Fibroblast of villous mesenchyme (primary cell): ENCODE measurements at regions not wholly inside any gene's neighbourhood (a gene's known extent, or its start where the extent isn't known, plus 50 kb on each side); places are given as distances from the start of the nearest gene placed in this dataset.

Experiments used
- DNase-seq: peaks from one replicate; pipeline ENCODE4 v3.0.0-alpha.2; 2010; ENCODE audit warnings: low read depth
- H3K4me3 ChIP-seq: 2 replicates; pipeline ENCODE4 v1.5.1; 2011; ENCODE audit warnings: low read depth, mild to moderate bottlenecking, low read length
- TF ChIP-seq, protein P1 (sequence below): IDR thresholded peaks from 2 replicates; pipeline ENCODE4 v1.5.1; 2012; ENCODE audit warnings: low read depth, mild to moderate bottlenecking, low read length; ENCODE audit not compliant: insufficient read depth

DNA sequence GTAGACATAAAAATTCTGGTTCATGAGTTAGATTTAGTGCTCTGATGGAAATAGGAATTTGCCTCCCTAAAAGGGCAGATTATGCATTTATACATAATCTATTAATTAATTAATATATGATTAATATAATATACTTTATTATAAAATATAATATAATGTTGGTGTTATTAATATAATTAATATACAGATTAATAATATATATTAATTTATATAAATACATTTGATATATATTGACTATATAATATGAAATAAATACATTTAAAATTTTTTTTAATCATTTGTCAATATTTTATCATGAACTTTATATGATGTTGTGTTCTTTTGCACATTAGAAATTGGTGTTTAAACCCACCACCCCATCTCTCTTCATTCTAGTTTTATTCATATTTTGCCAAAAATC, 652.1 kb upstream of the ZNF804A start:
- DNase-seq, result no peak
- H3K4me3 ChIP-seq, result no peak overlapping the region
- TF ChIP-seq, protein P1, sequence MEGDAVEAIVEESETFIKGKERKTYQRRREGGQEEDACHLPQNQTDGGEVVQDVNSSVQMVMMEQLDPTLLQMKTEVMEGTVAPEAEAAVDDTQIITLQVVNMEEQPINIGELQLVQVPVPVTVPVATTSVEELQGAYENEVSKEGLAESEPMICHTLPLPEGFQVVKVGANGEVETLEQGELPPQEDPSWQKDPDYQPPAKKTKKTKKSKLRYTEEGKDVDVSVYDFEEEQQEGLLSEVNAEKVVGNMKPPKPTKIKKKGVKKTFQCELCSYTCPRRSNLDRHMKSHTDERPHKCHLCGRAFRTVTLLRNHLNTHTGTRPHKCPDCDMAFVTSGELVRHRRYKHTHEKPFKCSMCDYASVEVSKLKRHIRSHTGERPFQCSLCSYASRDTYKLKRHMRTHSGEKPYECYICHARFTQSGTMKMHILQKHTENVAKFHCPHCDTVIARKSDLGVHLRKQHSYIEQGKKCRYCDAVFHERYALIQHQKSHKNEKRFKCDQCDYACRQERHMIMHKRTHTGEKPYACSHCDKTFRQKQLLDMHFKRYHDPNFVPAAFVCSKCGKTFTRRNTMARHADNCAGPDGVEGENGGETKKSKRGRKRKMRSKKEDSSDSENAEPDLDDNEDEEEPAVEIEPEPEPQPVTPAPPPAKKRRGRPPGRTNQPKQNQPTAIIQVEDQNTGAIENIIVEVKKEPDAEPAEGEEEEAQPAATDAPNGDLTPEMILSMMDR, result no peak

DNA sequence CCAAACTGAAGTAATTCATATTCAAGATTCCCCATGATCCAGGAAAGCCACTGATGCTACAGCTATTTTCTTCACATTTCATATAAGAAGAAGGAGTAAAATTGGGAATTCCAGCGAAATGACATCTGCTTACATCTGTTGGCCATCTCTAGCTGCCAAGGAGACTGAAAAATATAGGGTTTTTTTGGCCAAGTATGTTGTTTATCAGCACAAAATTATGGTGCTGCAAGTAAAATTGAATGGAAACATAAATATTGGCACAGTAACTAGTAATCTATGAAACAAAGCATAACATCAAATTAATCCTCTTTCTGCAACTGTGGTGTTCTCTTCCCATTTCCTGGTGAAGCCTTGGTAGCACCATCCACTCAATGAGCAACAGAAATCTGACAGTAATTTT, 649.5 kb upstream of the ZNF804A start:
- DNase-seq, result no peak
- TF ChIP-seq, protein P1, result no peak
- H3K4me3 ChIP-seq, result no peak overlapping the region

DNA sequence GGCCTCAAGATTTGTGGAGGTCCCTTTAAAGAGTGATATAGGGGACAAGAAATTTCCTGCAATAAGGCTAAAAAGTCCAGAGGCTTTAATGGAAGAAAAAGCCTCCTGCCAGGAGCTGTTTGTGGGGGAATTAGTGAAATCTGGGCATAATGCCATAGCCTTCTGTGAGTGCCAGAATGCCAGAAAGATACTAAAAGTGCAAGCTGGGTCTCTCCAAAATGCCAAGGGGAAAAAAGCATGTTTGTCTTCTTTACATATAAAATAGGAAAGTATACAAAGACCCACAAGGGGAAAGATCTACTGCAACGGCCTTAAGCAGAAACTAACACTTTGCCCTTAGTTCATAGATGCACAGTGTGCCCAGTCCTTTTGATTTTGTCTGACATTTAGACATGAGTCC, 647.7 kb upstream of the ZNF804A start:
- no peak for DNase-seq
- no peak overlapping the region for H3K4me3 ChIP-seq
- TF ChIP-seq, protein P1, result no peak

DNA sequence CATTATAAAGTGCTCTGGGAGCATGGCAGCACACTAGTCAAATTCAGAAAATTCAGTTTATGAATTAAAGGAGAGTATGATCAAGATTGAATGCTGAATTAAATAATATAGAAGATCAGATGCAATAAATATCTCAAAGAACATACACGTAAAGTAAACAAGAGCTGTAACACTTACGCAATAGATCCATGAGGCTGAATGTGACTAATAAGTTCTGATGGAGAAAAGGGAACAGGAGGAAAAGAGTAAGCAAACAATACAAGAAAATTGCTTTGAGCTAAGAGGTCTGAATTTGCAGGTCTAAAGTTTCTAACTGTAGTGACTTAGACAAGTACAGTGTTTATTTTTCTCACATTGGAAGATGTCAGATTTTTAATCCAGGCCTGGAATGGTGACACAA, 646.7 kb upstream of the ZNF804A start:
- no peak overlapping the region for H3K4me3 ChIP-seq
- DNase-seq, result peak; percentile 11
- TF ChIP-seq, protein P1, result no peak

DNA sequence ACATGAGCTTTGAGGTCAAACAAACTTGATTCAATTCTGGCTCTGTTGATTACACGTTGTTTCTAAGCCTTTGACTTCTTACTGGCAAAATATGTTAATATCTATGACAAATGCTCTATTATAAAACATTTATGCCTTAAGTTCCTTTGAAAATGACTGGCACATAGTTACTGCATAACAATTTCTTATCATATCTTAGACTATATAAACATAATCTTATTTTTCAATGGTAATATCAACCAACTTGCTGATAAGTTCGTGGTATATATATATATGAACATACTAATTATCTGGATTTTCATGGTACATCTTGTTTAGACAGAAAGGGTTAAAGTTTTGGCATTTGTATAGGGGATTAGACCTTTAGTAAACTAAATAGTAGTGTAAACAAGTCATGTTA, 645.6 kb upstream of the ZNF804A start:
- TF ChIP-seq, protein P1, result no peak

DNA sequence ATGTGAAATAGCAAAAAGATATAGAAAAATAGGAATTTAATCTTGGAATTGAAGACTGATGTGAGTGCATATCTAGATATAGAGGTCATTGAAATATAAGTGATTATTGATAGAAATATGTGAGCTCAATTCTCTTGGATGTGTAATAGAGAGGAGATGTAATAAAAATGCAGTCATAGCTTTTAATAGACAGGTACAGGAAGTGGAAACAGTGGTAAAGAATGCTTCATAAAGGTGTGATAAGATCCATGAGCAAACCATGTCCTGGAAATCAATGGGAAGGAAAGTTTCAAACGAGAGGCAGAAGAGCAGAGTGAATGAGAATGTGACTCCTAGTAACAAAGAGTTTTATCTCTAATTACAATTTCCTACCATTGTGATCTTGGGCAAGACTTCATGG, 634.7 kb upstream of the ZNF804A start:
- no peak overlapping the region for H3K4me3 ChIP-seq
- TF ChIP-seq, protein P1, result no peak
- DNase-seq, result no peak

More for the DNA sequence above, 645.6 kb upstream of the ZNF804A start:
- DNase-seq, result no peak
- no peak overlapping the region for H3K4me3 ChIP-seq

DNA sequence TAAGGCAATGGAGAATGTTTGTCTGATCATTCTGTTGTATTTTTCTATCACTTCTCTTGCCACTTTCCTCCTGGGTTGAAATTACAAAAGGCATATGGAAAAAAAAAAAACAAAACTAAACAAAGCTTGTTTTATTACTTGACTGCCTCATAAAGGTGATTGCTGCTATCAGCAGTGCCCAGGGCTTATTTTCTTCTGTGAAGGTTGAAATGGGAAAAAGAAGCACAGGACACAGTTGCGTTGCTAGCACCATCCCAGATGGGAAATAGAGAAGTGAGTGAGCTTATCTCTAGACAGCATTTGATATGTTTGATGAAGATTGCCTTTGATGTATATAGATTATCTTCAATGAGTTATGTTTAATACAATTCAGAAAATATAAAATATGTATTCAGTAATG, 633.8 kb upstream of the ZNF804A start:
- TF ChIP-seq, protein P1, result no peak

More for the DNA sequence above, 633.8 kb upstream of the ZNF804A start:
- DNase-seq, result no peak
- H3K4me3 ChIP-seq, result no peak overlapping the region
